ENCODE measurements at regions not wholly inside any gene's neighbourhood (a gene's known extent, or its start where the extent isn't known, plus 50 kb on each side); places are given as distances from the start of the nearest gene placed in this dataset.

DNA sequence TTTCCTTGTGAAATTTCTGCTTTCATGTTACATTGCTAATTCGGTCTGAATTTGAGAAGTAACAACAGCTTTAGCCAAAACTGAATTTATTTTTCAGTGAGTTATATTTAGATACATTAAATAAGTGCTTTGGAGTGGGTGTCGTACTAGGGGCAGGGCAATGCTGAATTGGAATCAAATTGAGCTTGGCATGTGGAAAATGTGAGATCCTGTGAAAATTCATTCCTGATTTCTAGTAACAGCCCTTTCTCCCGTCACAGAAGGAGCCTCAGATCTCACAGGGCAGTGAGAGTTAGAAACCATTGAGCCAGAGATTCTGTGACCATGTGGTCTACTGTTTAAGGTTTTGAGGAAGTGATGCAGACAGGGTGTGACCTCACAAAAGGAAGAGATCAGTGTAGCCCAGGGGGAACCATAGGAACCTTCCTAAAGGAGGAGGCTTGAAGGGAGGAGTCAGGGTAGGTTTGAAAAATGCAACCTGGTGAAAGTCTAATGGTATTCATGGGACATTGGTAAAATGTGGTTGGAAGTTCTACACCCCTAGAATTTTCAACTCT is 1136.8 kb downstream of the AACS start:
- H3K36me3 ChIP-seq (ENCODE audit: control insufficient read depth in 2 of 2, insufficient read depth in 2 of 2, low read length in 1 of 2), result no peaks in the 10 kb centered on the region
- WGBS, result 89% methylated on average over 3 of the region's 3 CpGs

DNA sequence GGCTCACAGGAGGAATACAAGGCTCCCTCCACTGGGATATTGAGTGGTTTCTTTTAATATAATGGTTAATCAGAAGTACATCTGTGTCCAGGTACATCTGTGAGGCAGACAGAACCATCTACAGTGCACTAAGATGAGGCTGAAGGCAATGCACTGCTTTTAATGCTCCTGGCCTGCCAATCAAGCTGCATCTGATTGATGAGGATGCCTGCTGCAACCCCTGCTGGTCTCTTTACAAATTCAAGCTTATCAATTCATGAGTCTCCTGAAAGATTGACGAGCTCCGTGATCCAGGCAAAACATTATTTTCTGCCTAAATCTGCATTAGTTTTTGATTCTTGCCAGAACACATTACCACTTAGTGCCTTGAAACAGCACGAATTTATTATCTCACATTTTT is 1139.1 kb downstream of the AACS start:
- WGBS, result 59% methylated on average over 3 of the region's 3 CpGs
- DNase-seq (ENCODE audit: low read depth in 6 of 9, low spot score in 9 of 9), result no peak
- no peak overlapping the region for H3K4me3 ChIP-seq (ENCODE audit: low read length in 2 of 2)
- H3K4me1 ChIP-seq (ENCODE audit: control insufficient read depth in 2 of 2, insufficient read depth in 2 of 2, low read length in 2 of 2), result no peaks in the 10 kb centered on the region
- H3K27me3 ChIP-seq (ENCODE audit: control insufficient read depth in 2 of 2, insufficient read depth in 1 of 2, low read length in 1 of 2), result no peaks in the 10 kb centered on the region
- H3K9me3 ChIP-seq (ENCODE audit: control insufficient read depth in 2 of 2, insufficient read depth in 1 of 2, low read length in 1 of 2), result no peaks in the 10 kb centered on the region
- H3K36me3 ChIP-seq (ENCODE audit: control insufficient read depth in 2 of 2, insufficient read depth in 2 of 2, low read length in 1 of 2), result no peaks in the 10 kb centered on the region
- H3K27ac ChIP-seq (ENCODE audit: low read depth in 1 of 2, low read length in 1 of 2), result no peak overlapping the region

More for the DNA sequence above, 1136.8 kb downstream of the AACS start:
- Histone ChIP-seq H3K27ac (ENCODE audit: low read depth in 1 of 2, low read length in 1 of 2) (no peak overlapping the region), H3K9me3 (ENCODE audit: control insufficient read depth in 2 of 2, insufficient read depth in 1 of 2, low read length in 1 of 2) (no peaks in the 10 kb centered on the region), H3K27me3 (ENCODE audit: control insufficient read depth in 2 of 2, insufficient read depth in 1 of 2, low read length in 1 of 2) (no peaks in the 10 kb centered on the region), H3K4me1 (ENCODE audit: control insufficient read depth in 2 of 2, insufficient read depth in 2 of 2, low read length in 2 of 2) (no peaks in the 10 kb centered on the region), H3K4me3 (ENCODE audit: low read length in 2 of 2) (no peak overlapping the region)
- no peak for DNase-seq (ENCODE audit: low read depth in 6 of 9, low spot score in 9 of 9)

DNA sequence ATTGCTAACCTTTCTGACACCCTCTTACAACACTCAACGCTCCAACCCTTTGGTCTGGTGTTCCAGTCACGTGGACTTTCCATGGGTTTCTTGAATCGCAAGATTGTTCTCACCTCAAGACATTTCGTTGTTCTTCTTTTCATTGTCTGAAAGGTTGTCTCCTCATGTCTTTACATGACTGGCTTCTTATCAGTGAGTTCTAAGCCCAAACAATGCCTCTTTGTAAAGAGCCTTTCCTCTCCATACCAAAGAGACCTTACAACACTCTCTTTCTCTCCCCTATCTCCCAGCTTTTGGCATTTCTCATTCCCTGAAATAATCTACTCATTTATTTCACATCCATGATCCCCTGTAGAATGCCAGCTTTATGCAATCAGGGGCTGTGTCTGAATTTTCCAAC is 1144.8 kb downstream of the AACS start:
- no peak overlapping the region for H3K27ac ChIP-seq (ENCODE audit: low read depth in 1 of 2, low read length in 1 of 2)
- H3K4me3 ChIP-seq (ENCODE audit: low read length in 2 of 2), result no peak overlapping the region
- H3K4me1 ChIP-seq (ENCODE audit: control insufficient read depth in 2 of 2, insufficient read depth in 2 of 2, low read length in 2 of 2), result no peaks in the 10 kb centered on the region
- no peak for DNase-seq (ENCODE audit: low read depth in 6 of 9, low spot score in 9 of 9)
- WGBS, result 86% methylated on average over 4 of the region's 4 CpGs
- no peaks in the 10 kb centered on the region for H3K27me3 ChIP-seq (ENCODE audit: control insufficient read depth in 2 of 2, insufficient read depth in 1 of 2, low read length in 1 of 2)
- no peaks in the 10 kb centered on the region for H3K9me3 ChIP-seq (ENCODE audit: control insufficient read depth in 2 of 2, insufficient read depth in 1 of 2, low read length in 1 of 2)
- no peaks in the 10 kb centered on the region for H3K36me3 ChIP-seq (ENCODE audit: control insufficient read depth in 2 of 2, insufficient read depth in 2 of 2, low read length in 1 of 2)

DNA sequence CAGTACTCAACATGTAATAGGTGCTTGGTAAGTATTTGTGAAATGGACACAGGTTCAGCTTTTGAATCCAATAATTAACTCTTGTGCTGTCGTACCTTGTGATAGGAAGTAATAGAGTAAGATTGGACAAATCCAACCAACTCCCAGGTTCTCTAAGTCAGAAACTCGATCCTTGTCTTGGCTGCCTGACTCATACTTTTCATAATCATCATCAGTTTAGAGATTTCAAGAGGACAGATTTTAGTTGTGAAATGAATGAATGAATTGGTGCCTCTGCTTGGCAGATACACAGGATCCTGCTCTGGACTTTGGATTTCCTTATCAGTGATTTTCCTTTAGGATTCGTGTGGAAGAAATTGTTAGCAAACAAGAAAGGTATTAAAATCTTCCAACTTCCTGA is 1145.2 kb downstream of the AACS start:
- no peak for DNase-seq (ENCODE audit: low read depth in 6 of 9, low spot score in 9 of 9)
- no peaks in the 10 kb centered on the region for H3K36me3 ChIP-seq (ENCODE audit: control insufficient read depth in 2 of 2, insufficient read depth in 2 of 2, low read length in 1 of 2)
- 86% methylated on average over 3 of the region's 3 CpGs for WGBS
- no peaks in the 10 kb centered on the region for H3K27me3 ChIP-seq (ENCODE audit: control insufficient read depth in 2 of 2, insufficient read depth in 1 of 2, low read length in 1 of 2)
- no peaks in the 10 kb centered on the region for H3K4me1 ChIP-seq (ENCODE audit: control insufficient read depth in 2 of 2, insufficient read depth in 2 of 2, low read length in 2 of 2)
- no peak overlapping the region for H3K27ac ChIP-seq (ENCODE audit: low read depth in 1 of 2, low read length in 1 of 2)
- no peak overlapping the region for H3K4me3 ChIP-seq (ENCODE audit: low read length in 2 of 2)
- no peaks in the 10 kb centered on the region for H3K9me3 ChIP-seq (ENCODE audit: control insufficient read depth in 2 of 2, insufficient read depth in 1 of 2, low read length in 1 of 2)

DNA sequence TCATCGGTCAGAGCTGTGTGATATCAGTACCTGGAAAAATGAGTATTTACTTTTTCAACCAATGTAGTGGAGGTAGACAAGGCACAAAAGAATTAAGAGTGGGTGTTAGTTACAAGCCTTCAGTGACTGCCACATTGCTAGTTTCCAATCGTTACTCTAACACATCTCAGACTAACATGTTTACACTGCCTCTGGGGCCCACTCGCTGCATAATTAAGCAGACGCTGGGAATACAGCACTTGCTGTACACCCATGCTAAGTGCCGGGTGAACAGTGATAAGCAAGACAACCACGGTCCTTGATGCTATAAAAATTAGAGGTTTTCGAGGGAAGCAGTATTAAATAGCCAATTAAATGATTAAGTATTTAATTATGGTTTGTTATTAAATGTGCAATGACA is 1147.6 kb downstream of the AACS start:
- WGBS, result 87% methylated on average over 7 of the region's 7 CpGs
- Histone ChIP-seq H3K4me1 (ENCODE audit: control insufficient read depth in 2 of 2, insufficient read depth in 2 of 2, low read length in 2 of 2) (no peaks in the 10 kb centered on the region), H3K9me3 (ENCODE audit: control insufficient read depth in 2 of 2, insufficient read depth in 1 of 2, low read length in 1 of 2) (no peaks in the 10 kb centered on the region), H3K4me3 (ENCODE audit: low read length in 2 of 2) (no peak overlapping the region), H3K36me3 (ENCODE audit: control insufficient read depth in 2 of 2, insufficient read depth in 2 of 2, low read length in 1 of 2) (no peaks in the 10 kb centered on the region), H3K27ac (ENCODE audit: low read depth in 1 of 2, low read length in 1 of 2) (no peak overlapping the region), H3K27me3 (ENCODE audit: control insufficient read depth in 2 of 2, insufficient read depth in 1 of 2, low read length in 1 of 2) (no peaks in the 10 kb centered on the region)
- no peak for DNase-seq (ENCODE audit: low read depth in 6 of 9, low spot score in 9 of 9)

DNA sequence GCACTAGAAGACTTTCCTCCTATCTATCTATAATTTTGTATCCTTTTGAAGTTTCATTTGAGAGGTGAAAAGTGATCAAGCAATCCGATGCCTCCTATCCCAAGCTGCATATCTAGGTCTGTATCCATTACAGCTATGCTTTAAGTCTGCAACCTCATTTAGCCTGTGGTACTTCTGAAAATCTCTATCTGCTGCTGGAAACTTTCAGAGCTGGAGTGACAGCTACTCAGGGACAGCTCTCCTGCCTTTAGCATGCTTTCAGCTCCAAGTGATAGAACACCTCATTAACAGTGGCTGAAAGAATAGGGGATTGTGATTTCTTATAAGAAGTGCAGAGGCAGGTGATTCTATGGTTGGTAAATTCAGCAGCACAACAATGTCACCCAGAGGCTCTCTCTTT is 1153.5 kb downstream of the AACS start:
- H3K9me3 ChIP-seq (ENCODE audit: control insufficient read depth in 2 of 2, insufficient read depth in 1 of 2, low read length in 1 of 2), result no peaks in the 10 kb centered on the region
- H3K27me3 ChIP-seq (ENCODE audit: control insufficient read depth in 2 of 2, insufficient read depth in 1 of 2, low read length in 1 of 2), result no peaks in the 10 kb centered on the region
- no peaks in the 10 kb centered on the region for H3K36me3 ChIP-seq (ENCODE audit: control insufficient read depth in 2 of 2, insufficient read depth in 2 of 2, low read length in 1 of 2)
- no peak overlapping the region for H3K27ac ChIP-seq (ENCODE audit: low read depth in 1 of 2, low read length in 1 of 2)
- no peak for DNase-seq (ENCODE audit: low read depth in 6 of 9, low spot score in 9 of 9)
- no peaks in the 10 kb centered on the region for H3K4me1 ChIP-seq (ENCODE audit: control insufficient read depth in 2 of 2, insufficient read depth in 2 of 2, low read length in 2 of 2)
- H3K4me3 ChIP-seq (ENCODE audit: low read length in 2 of 2), result no peak overlapping the region
- 96% methylated on average over 1 of the region's 1 CpG for WGBS

DNA sequence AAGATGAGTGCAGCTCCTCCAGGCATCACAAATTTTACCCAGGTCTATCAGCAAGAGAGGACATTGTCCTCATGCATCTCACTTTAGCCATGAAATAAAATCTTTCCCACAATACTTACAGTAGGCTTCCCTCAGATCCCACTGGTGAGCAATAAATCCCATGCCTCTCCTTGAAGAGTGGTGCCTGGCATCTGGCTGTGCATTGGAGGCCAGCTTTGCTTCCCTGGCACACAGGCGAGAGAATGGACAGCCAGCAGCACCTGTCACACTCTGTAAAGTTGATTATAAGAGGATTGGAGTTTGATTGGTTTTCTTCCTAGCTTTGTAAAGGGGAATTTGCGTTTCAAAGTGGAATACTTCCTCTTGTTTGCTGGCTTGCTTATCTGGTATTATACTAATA is 1153.9 kb downstream of the AACS start:
- WGBS, result 78% methylated on average over 2 of the region's 2 CpGs
- DNase-seq (ENCODE audit: low read depth in 6 of 9, low spot score in 9 of 9), result no peak

DNA sequence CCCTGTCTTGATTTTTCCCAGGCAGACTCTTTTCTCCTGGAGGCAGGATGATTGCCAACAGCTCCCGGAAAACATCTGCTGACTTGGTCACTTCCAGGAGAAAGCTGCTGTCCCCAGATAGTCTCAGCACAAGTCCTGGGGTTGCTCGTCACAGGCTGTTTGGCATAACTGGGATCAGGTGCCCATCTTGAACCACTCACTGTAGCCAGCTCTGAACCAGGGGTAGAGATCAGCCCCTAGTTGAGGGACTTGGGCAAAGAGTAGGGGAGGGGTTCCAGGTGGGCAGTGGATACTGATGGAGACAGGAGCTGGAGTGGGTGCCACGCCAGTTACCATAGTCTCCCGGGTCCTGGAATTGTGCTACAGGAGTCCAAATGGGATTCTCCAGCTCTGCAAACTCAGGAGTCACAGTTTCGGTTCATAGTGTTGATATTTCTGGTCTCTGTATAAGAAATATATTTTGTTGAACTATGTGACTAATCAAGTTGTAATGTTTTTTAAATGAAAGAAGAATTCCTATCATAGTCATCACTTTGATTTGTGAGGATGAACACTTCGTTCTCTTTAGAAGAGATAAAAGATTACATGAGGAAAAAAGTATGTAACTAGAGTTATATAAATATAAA is 1154.5 kb downstream of the AACS start:
- H3K4me3 ChIP-seq (ENCODE audit: low read length in 2 of 2), result no peak overlapping the region
- no peak overlapping the region for H3K27ac ChIP-seq (ENCODE audit: low read depth in 1 of 2, low read length in 1 of 2)
- H3K36me3 ChIP-seq (ENCODE audit: control insufficient read depth in 2 of 2, insufficient read depth in 2 of 2, low read length in 1 of 2), result no peaks in the 10 kb centered on the region
- H3K9me3 ChIP-seq (ENCODE audit: control insufficient read depth in 2 of 2, insufficient read depth in 1 of 2, low read length in 1 of 2), result no peaks in the 10 kb centered on the region
- DNase-seq (ENCODE audit: low read depth in 6 of 9, low spot score in 9 of 9), result no peak
- no peaks in the 10 kb centered on the region for H3K4me1 ChIP-seq (ENCODE audit: control insufficient read depth in 2 of 2, insufficient read depth in 2 of 2, low read length in 2 of 2)
- WGBS, result 87% methylated on average over 6 of the region's 6 CpGs
- H3K27me3 ChIP-seq (ENCODE audit: control insufficient read depth in 2 of 2, insufficient read depth in 1 of 2, low read length in 1 of 2), result no peaks in the 10 kb centered on the region

More for the DNA sequence above, 1153.9 kb downstream of the AACS start:
- no peak overlapping the region for H3K4me3 ChIP-seq (ENCODE audit: low read length in 2 of 2)
- no peaks in the 10 kb centered on the region for H3K36me3 ChIP-seq (ENCODE audit: control insufficient read depth in 2 of 2, insufficient read depth in 2 of 2, low read length in 1 of 2)
- no peaks in the 10 kb centered on the region for H3K27me3 ChIP-seq (ENCODE audit: control insufficient read depth in 2 of 2, insufficient read depth in 1 of 2, low read length in 1 of 2)
- H3K4me1 ChIP-seq (ENCODE audit: control insufficient read depth in 2 of 2, insufficient read depth in 2 of 2, low read length in 2 of 2), result no peaks in the 10 kb centered on the region
- H3K9me3 ChIP-seq (ENCODE audit: control insufficient read depth in 2 of 2, insufficient read depth in 1 of 2, low read length in 1 of 2), result no peaks in the 10 kb centered on the region
- H3K27ac ChIP-seq (ENCODE audit: low read depth in 1 of 2, low read length in 1 of 2), result no peak overlapping the region

DNA sequence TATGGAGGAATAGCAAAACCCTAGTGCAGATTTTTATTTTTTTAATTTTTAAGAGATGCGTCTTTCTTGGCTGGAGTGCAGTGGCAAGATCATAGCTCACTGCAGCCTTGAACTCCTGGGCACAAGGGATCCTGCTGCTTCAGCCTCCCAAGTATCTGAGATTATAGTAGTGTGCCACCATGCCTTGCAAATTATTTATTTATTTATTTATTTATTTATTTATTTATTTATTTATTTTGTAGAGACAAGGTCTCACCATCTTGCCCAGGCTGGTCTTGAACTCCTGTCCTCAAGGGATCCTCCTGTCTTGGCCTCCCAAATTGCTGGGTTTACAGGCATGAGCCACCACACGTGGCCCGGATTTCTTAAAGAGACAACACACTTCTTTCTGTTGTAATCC is 1158.8 kb downstream of the AACS start:
- 95% methylated on average over 3 of the region's 3 CpGs for WGBS

More for the DNA sequence above, 1158.8 kb downstream of the AACS start:
- Histone ChIP-seq H3K27me3 (ENCODE audit: control insufficient read depth in 2 of 2, insufficient read depth in 1 of 2, low read length in 1 of 2) (no peaks in the 10 kb centered on the region), H3K9me3 (ENCODE audit: control insufficient read depth in 2 of 2, insufficient read depth in 1 of 2, low read length in 1 of 2) (no peaks in the 10 kb centered on the region), H3K4me3 (ENCODE audit: low read length in 2 of 2) (no peak overlapping the region), H3K36me3 (ENCODE audit: control insufficient read depth in 2 of 2, insufficient read depth in 2 of 2, low read length in 1 of 2) (no peaks in the 10 kb centered on the region), H3K4me1 (ENCODE audit: control insufficient read depth in 2 of 2, insufficient read depth in 2 of 2, low read length in 2 of 2) (no peaks in the 10 kb centered on the region), H3K27ac (ENCODE audit: low read depth in 1 of 2, low read length in 1 of 2) (no peak overlapping the region)
- no peak for DNase-seq (ENCODE audit: low read depth in 6 of 9, low spot score in 9 of 9)
